ENCODE measurements at regions not wholly inside any gene's neighbourhood (a gene's known extent, or its start where the extent isn't known, plus 50 kb on each side); places are given as distances from the start of the nearest gene placed in this dataset.

- CTCF ChIA-PET, result no interaction called here
- no peak overlapping the region for H3K4me3 ChIP-seq (ENCODE audit: low read depth, low read length)
- TF ChIP-seq, protein P1, sequence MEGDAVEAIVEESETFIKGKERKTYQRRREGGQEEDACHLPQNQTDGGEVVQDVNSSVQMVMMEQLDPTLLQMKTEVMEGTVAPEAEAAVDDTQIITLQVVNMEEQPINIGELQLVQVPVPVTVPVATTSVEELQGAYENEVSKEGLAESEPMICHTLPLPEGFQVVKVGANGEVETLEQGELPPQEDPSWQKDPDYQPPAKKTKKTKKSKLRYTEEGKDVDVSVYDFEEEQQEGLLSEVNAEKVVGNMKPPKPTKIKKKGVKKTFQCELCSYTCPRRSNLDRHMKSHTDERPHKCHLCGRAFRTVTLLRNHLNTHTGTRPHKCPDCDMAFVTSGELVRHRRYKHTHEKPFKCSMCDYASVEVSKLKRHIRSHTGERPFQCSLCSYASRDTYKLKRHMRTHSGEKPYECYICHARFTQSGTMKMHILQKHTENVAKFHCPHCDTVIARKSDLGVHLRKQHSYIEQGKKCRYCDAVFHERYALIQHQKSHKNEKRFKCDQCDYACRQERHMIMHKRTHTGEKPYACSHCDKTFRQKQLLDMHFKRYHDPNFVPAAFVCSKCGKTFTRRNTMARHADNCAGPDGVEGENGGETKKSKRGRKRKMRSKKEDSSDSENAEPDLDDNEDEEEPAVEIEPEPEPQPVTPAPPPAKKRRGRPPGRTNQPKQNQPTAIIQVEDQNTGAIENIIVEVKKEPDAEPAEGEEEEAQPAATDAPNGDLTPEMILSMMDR (IDR thresholded peaks at IDR 0.05; ENCODE audit: low read depth, low read length), result no peak
- no peak for DNase-seq (ENCODE audit: low read depth, low spot score)
- no peak overlapping the region for H3K27ac ChIP-seq (ENCODE audit: low read depth, low read length)
- H3K27me3 ChIP-seq (ENCODE audit: control insufficient read depth, insufficient read depth, low read length), result no peaks in the 10 kb centered on the region
- POLR2A ChIA-PET, result no interaction called here
- peaks cover 17% of the 10 kb centered on the region for H3K9me3 ChIP-seq (ENCODE audit: control insufficient read depth, insufficient read depth, low read length)
These were observed 316.7 kb upstream of the KLHL1 start for GRCh38 chr13:70424928-70425327.

DNA sequence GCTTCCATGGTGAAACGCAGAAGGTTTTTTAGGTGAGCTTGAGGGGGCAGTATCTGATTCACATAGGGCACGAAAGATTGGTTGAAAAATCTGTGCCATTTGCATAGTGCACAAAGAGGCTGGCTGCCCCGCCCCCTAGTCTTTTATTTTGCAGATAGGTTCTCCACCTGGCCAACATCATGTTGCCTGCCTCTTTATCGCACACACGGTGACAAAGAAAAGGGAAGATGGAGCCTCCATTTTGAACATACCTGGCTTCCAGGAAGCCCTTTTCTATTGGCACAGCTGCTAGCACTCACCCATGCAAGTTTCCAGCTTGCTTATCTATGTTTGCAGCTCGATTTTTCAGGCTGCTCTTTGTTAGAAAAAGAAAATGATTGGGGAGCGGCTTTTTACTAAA is 316.2 kb upstream of the KLHL1 start:
- TF ChIP-seq, protein P1 (IDR thresholded peaks at IDR 0.05; ENCODE audit: low read depth, low read length), result no peak
- Histone ChIP-seq H3K4me3 (ENCODE audit: low read depth, low read length) (no peak overlapping the region), H3K27ac (ENCODE audit: low read depth, low read length) (no peak overlapping the region), H3K27me3 (ENCODE audit: control insufficient read depth, insufficient read depth, low read length) (no peaks in the 10 kb centered on the region), H3K9me3 (ENCODE audit: control insufficient read depth, insufficient read depth, low read length) (peaks cover 14% of the 10 kb centered on the region)
- ChIA-PET CTCF (no interaction called here), POLR2A (no interaction called here)
- DNase-seq (ENCODE audit: low read depth, low spot score), result no peak

GRCh38 chr13:70415136-70415535 is 306.9 kb upstream of the KLHL1 start:
- CTCF ChIA-PET, result no interaction called here
- no peaks in the 10 kb centered on the region for H3K27me3 ChIP-seq (ENCODE audit: control insufficient read depth, insufficient read depth, low read length)
- H3K4me3 ChIP-seq (ENCODE audit: low read depth, low read length), result no peak overlapping the region
- TF ChIP-seq, protein P1 (IDR thresholded peaks at IDR 0.05; ENCODE audit: low read depth, low read length), result no peak
- POLR2A ChIA-PET, result no interaction called here
- H3K9me3 ChIP-seq (ENCODE audit: control insufficient read depth, insufficient read depth, low read length), result peaks cover 9% of the 10 kb centered on the region; the same call in 1 of the 2 replicates
- no peak overlapping the region for H3K27ac ChIP-seq (ENCODE audit: low read depth, low read length)
- no peak for DNase-seq (ENCODE audit: low read depth, low spot score)

- H3K9me3 ChIP-seq (ENCODE audit: control insufficient read depth, insufficient read depth, low read length), result 0 out of 2 replicates have a peak, but pooled peaks cover 2% of the 10 kb centered on the region
- TF ChIP-seq, protein P1 (IDR thresholded peaks at IDR 0.05; ENCODE audit: low read depth, low read length), result no peak
- no peaks in the 10 kb centered on the region for H3K27me3 ChIP-seq (ENCODE audit: control insufficient read depth, insufficient read depth, low read length)
- H3K4me3 ChIP-seq (ENCODE audit: low read depth, low read length), result no peak overlapping the region
- ChIA-PET CTCF (no interaction called here), POLR2A (no interaction called here)
- no peak overlapping the region for H3K27ac ChIP-seq (ENCODE audit: low read depth, low read length)
- no peak for DNase-seq (ENCODE audit: low read depth, low spot score)
These were observed 300.6 kb upstream of the KLHL1 start for GRCh38 chr13:70408865-70409264.

DNA sequence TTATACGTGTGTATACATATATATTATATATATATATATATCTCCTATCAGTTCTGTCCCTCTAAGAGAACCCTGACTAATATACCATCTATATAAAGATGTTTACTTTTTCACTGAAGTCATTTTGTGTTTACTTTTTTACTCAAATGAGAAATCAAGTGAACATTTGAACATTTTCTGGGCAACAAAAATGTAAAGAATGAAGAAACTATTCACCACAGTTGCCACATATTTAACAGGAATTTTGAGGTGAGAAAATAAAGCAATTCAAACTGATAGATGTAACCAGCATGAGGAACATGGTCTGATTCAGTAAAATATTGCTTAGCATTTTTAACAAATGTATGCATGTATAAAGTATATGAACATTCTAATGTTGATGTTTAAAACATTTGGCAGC is 299.2 kb upstream of the KLHL1 start:
- Histone ChIP-seq H3K9me3 (ENCODE audit: control insufficient read depth, insufficient read depth, low read length) (0 out of 2 replicates have a peak, but pooled peaks cover 2% of the 10 kb centered on the region), H3K4me3 (ENCODE audit: low read depth, low read length) (no peak overlapping the region), H3K27me3 (ENCODE audit: control insufficient read depth, insufficient read depth, low read length) (no peaks in the 10 kb centered on the region), H3K27ac (ENCODE audit: low read depth, low read length) (no peak overlapping the region)
- ChIA-PET POLR2A (no interaction called here), CTCF (no interaction called here)
- no peak for DNase-seq (ENCODE audit: low read depth, low spot score)
- TF ChIP-seq, protein P1 (IDR thresholded peaks at IDR 0.05; ENCODE audit: low read depth, low read length), result no peak
